PC-9 (cell line): ENCODE measurements at regions not wholly inside any gene's neighbourhood (a gene's known extent, or its start where the extent isn't known, plus 50 kb on each side); places are given as distances from the start of the nearest gene placed in this dataset.

Source experiments
- BruUV-seq: library from RNA; stranded (reverse); fragments of 400-500 nt; replicated peaks from 2 replicates; lab custom pipeline; 2021; lab: Mats Ljungman, UMichigan
- CTCF ChIA-PET: fragments of 300-600 bp; sonication (Branson Sonifier 250); formaldehyde crosslinking; loops from one replicate; lab custom pipeline; 2022; ENCODE audit warnings: antibody characterized with exemption; lab: Charles Lee
- POLR2A ChIA-PET: fragments of 300-600 bp; sonication (Branson Sonifier 250); formaldehyde crosslinking; loops from one replicate; lab custom pipeline; 2022; ENCODE audit warnings: antibody characterized with exemption; ENCODE audit not compliant: unreplicated experiment; lab: Charles Lee
- DNase-seq, 2 experiments: peaks; one replicate each; pipeline versions ENCODE4 v3.0.0 to v3.0.0-alpha.2; 2015 to 2022; ENCODE audit warnings: mixed read lengths in 1 of 2
- H2AFZ ChIP-seq: fragments of 200-600 bp; sonication (generic); 2 replicates; pipeline ENCODE4 v1.8.1; 2017; ENCODE audit warnings: antibody characterized with exemption
- H3F3A ChIP-seq: fragments of 200-600 bp; sonication (generic); 2 replicates; pipeline ENCODE4 v1.8.1; 2017; ENCODE audit warnings: antibody characterized with exemption, mild to moderate bottlenecking, low read depth; ENCODE audit not compliant: insufficient read depth
- H3K27ac ChIP-seq: fragments of 200-600 bp; sonication (generic); 2 replicates; pipeline ENCODE4 v1.6.1; 2016; ENCODE audit warnings: mixed run types
- H3K27me3 ChIP-seq: fragments of 200-600 bp; sonication (generic); 2 replicates; pipeline ENCODE4 v1.6.1; 2016; ENCODE audit warnings: low read depth, mixed run types; ENCODE audit not compliant: insufficient read depth
- H3K36me3 ChIP-seq: fragments of 200-600 bp; sonication (generic); 2 replicates; pipeline ENCODE4 v1.6.1; 2016; ENCODE audit warnings: low read depth, mixed run types
- H3K4me1 ChIP-seq: fragments of 200-600 bp; sonication (generic); replicated peaks from 2 replicates; pipeline ENCODE4 v1.6.1; 2016; ENCODE audit warnings: mixed run types; ENCODE audit not compliant: insufficient read depth
- H3K4me2 ChIP-seq: fragments of 200-600 bp; sonication (generic); 2 replicates; pipeline ENCODE4 v1.6.1; 2017; ENCODE audit warnings: mixed run types
- H3K4me3 ChIP-seq: fragments of 200-600 bp; sonication (generic); 2 replicates; pipeline ENCODE4 v1.6.1; 2016; ENCODE audit warnings: mixed run types
- H3K79me2 ChIP-seq: fragments of 200-600 bp; sonication (generic); 2 replicates; pipeline ENCODE4 v1.6.1; 2017; ENCODE audit warnings: low read depth, mixed run types
- H3K9me2 ChIP-seq: fragments of 200-600 bp; sonication (generic); 2 replicates; pipeline ENCODE4 v1.8.1; 2017; ENCODE audit warnings: mild to moderate bottlenecking; ENCODE audit not compliant: insufficient read depth
- H3K9me3 ChIP-seq: fragments of 200-600 bp; sonication (generic); 2 replicates; pipeline ENCODE4 v1.8.1; 2016; ENCODE audit warnings: low read depth; ENCODE audit not compliant: insufficient read depth
- H4K20me1 ChIP-seq: fragments of 200-600 bp; sonication (generic); 2 replicates; pipeline ENCODE4 v1.8.1; 2017; ENCODE audit not compliant: insufficient read depth
- CTCF ChIP-seq: fragments of 200-600 bp; sonication (generic); conservative IDR thresholded peaks from 2 replicates; pipeline ENCODE4 v1.6.1; 2017; ENCODE audit warnings: mixed run types, antibody characterized with exemption, mild to moderate bottlenecking, moderate library complexity
- EZH2 ChIP-seq: fragments of 200-600 bp; sonication (generic); IDR thresholded peaks from 2 replicates; pipeline ENCODE4 v1.8.0; 2017; ENCODE audit warnings: antibody characterized with exemption, low read depth
- intact Hi-C: fragments of 100-400 bp; cut with micrococcal nuclease; formaldehyde crosslinking; loops from one replicate; pipeline ENCODE4 v1.10.0; 2022; ENCODE audit not compliant: unreplicated experiment

- Histone ChIP-seq H3K27me3 (no peaks in the 10 kb centered on the region), H4K20me1 (no peaks in the 10 kb centered on the region), H3K36me3 (no peaks in the 10 kb centered on the region), H3K4me1 (no peaks in the 10 kb centered on the region), H3F3A (no peaks in the 10 kb centered on the region), H3K4me3 (no peak overlapping the region), H2AFZ (no peak overlapping the region), H3K9me2 (no peaks in the 10 kb centered on the region), H3K9me3 (no peaks in the 10 kb centered on the region), H3K27ac (no peak overlapping the region), H3K79me2 (no peaks in the 10 kb centered on the region), H3K4me2 (no peak overlapping the region)
- intact Hi-C loops = no loop called here
- DNase-seq = no peak
- TF ChIP-seq CTCF (no peak), EZH2 (no peak)
- ChIA-PET POLR2A (no interaction called here), CTCF (no interaction called here)
- no TSS peak for BruUV-seq
These were observed 1479.9 kb upstream of the PRR20A start for GRCh38 chr13:55660851-55661250.

GRCh38 chr13:55661505-55661904 is 1479.2 kb upstream of the PRR20A start:
- H3K79me2 ChIP-seq = no peaks in the 10 kb centered on the region
- intact Hi-C loops = no loop called here
- no peak overlapping the region for H3K4me2 ChIP-seq
- H3K9me3 ChIP-seq = no peaks in the 10 kb centered on the region
- no peaks in the 10 kb centered on the region for H3K36me3 ChIP-seq
- TF ChIP-seq EZH2 (no peak), CTCF (no peak)
- BruUV-seq = no TSS peak
- ChIA-PET CTCF (no interaction called here), POLR2A (no interaction called here)
- H3F3A ChIP-seq = no peaks in the 10 kb centered on the region
- H3K4me3 ChIP-seq = no peak overlapping the region
- no peaks in the 10 kb centered on the region for H3K4me1 ChIP-seq
- no peaks in the 10 kb centered on the region for H3K9me2 ChIP-seq
- H3K27ac ChIP-seq = no peak overlapping the region
- DNase-seq = no peak
- H2AFZ ChIP-seq = no peak overlapping the region
- H4K20me1 ChIP-seq = no peaks in the 10 kb centered on the region
- H3K27me3 ChIP-seq = no peaks in the 10 kb centered on the region

- intact Hi-C loops = no loop called here
- Histone ChIP-seq H4K20me1 (no peaks in the 10 kb centered on the region), H3K27ac (no peak overlapping the region), H3K9me2 (no peaks in the 10 kb centered on the region), H3K4me3 (no peak overlapping the region), H3K4me1 (no peaks in the 10 kb centered on the region), H3K79me2 (no peaks in the 10 kb centered on the region), H3F3A (no peaks in the 10 kb centered on the region), H3K9me3 (no peaks in the 10 kb centered on the region), H3K36me3 (no peaks in the 10 kb centered on the region), H3K27me3 (no peaks in the 10 kb centered on the region), H3K4me2 (no peak overlapping the region), H2AFZ (no peak overlapping the region)
- BruUV-seq = no TSS peak
- no peak for DNase-seq
- POLR2A ChIA-PET = no interaction called here
- CTCF ChIA-PET = no interaction called here
- TF ChIP-seq CTCF (no peak), EZH2 (no peak)
These were observed 1476.5 kb upstream of the PRR20A start for GRCh38 chr13:55664178-55664577.
